Testis (tissue), 2 donors: ENCODE measurements at regions not wholly inside any gene's neighbourhood (a gene's known extent, or its start where the extent isn't known, plus 50 kb on each side); places are given as distances from the start of the nearest gene placed in this dataset.

Source experiments
- POLR2A ChIP-seq: fragments of 450-650 bp; IDR thresholded peaks from one replicate; pipeline ENCODE4 v1.6.1; 2017; ENCODE audit warnings: antibody characterized with exemption, mild to moderate bottlenecking, moderate library complexity
- TF ChIP-seq, protein P1 (sequence below), 3 experiments: fragments of 450-650 bp in 2 of 3; fragments of 200-600 bp in 1 of 3; sonication (generic) in 1 of 3; IDR thresholded peaks; one replicate each; pipeline ENCODE4 v1.5.1; 2016 to 2019; ENCODE audit warnings: antibody characterized with exemption in 3 of 3, mild to moderate bottlenecking in 2 of 3, moderate library complexity in 1 of 3

DNA sequence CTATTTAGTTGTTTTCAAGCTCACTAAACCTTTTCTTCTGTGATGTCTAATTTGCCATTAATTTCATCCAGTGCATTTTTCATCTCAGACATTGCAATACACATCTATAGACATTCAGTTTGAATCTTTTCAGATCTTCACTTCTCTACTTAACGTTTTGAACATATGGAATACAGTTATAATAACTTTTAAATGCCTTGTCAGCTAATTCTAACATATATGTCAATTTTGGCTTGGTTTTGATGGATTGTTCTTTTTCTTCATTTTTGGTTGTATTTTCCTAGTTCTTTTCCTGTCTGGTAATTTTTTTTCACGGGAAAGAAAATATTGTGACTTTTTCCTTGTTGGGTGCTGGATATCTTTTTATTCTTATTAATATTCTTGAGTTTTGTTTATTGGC, 215.3 kb downstream of the ATP23 start:
- TF ChIP-seq, protein P1, sequence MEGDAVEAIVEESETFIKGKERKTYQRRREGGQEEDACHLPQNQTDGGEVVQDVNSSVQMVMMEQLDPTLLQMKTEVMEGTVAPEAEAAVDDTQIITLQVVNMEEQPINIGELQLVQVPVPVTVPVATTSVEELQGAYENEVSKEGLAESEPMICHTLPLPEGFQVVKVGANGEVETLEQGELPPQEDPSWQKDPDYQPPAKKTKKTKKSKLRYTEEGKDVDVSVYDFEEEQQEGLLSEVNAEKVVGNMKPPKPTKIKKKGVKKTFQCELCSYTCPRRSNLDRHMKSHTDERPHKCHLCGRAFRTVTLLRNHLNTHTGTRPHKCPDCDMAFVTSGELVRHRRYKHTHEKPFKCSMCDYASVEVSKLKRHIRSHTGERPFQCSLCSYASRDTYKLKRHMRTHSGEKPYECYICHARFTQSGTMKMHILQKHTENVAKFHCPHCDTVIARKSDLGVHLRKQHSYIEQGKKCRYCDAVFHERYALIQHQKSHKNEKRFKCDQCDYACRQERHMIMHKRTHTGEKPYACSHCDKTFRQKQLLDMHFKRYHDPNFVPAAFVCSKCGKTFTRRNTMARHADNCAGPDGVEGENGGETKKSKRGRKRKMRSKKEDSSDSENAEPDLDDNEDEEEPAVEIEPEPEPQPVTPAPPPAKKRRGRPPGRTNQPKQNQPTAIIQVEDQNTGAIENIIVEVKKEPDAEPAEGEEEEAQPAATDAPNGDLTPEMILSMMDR (IDR thresholded peaks at IDR 0.05): no peak
- TF ChIP-seq POLR2A: no peak
